ENCODE measurements at regions not wholly inside any gene's neighbourhood (a gene's known extent, or its start where the extent isn't known, plus 50 kb on each side); places are given as distances from the start of the nearest gene placed in this dataset.
A peak's percentile ranks its signal among the peaks of the same experiment; 100 is the strongest.
"Not testable (repeated sequence)": the region's sequence is repeated elsewhere in the genome, so short reads cannot be mapped to it uniquely, and the experiment has no call there.

- peak; percentile 58 for DNase-seq (ENCODE audit: low read depth, low spot score)
Observed at GRCh38 chr13:49859560-49859959, 67.1 kb upstream of the KPNA3 start.

- DNase-seq (ENCODE audit: low read depth, low spot score), result peak; percentile 35
Observed at GRCh38 chr13:49858178-49858856, 65.8 kb upstream of the KPNA3 start.

GRCh38 chr13:49855930-49856329 lies 63.4 kb upstream of the KPNA3 start:
- no peak for DNase-seq (ENCODE audit: low read depth, low spot score)

- no peak for DNase-seq (ENCODE audit: low read depth, low spot score)
Observed at GRCh38 chr13:49853535-49853934, 61.1 kb upstream of the KPNA3 start.

GRCh38 chr13:49852460-49852859 lies 60.0 kb upstream of the KPNA3 start:
- not testable (repeated sequence) for DNase-seq (ENCODE audit: low read depth, low spot score)

GRCh38 chr13:49844181-49844580 lies 51.7 kb upstream of the KPNA3 start:
- no peak for DNase-seq (ENCODE audit: low read depth, low spot score)
